Kidney epithelial cell (primary cell): ENCODE measurements at regions not wholly inside any gene's neighbourhood (a gene's known extent, or its start where the extent isn't known, plus 50 kb on each side); places are given as distances from the start of the nearest gene placed in this dataset.

Source experiments
- DNase-seq: peaks from one replicate; pipeline ENCODE4 v3.0.0-alpha.2; 2010; ENCODE audit warnings: low read depth
- H3K27me3 ChIP-seq: 2 replicates; pipeline ENCODE4 v1.6.0; 2011; ENCODE audit warnings: low read length; ENCODE audit not compliant: control insufficient read depth, insufficient read depth
- H3K36me3 ChIP-seq: 2 replicates; pipeline ENCODE4 v1.5.1; 2011; ENCODE audit warnings: low read length; ENCODE audit not compliant: control insufficient read depth, insufficient read depth
- H3K4me3 ChIP-seq: 2 replicates; pipeline ENCODE4 v1.5.1; 2011; ENCODE audit warnings: low read depth, mild to moderate bottlenecking, control low read depth, low read length
- CTCF ChIP-seq: IDR thresholded peaks from 2 replicates; pipeline ENCODE4 v1.5.1; 2011; ENCODE audit warnings: mild to moderate bottlenecking, moderate library complexity, low read length, control low read depth, inconsistent platforms; ENCODE audit not compliant: insufficient read depth, poor library complexity, severe bottlenecking

- TF ChIP-seq CTCF = no peak
- no peak for DNase-seq
- no peak overlapping the region for H3K4me3 ChIP-seq
- no peaks in the 10 kb centered on the region for H3K36me3 ChIP-seq
- H3K27me3 ChIP-seq = no peaks in the 10 kb centered on the region
These were observed 991.4 kb downstream of the ADGRL2 start for GRCh38 chr1:82792151-82792550.

GRCh38 chr1:82790556-82790955 is 989.8 kb downstream of the ADGRL2 start:
- Histone ChIP-seq H3K36me3 (no peaks in the 10 kb centered on the region), H3K27me3 (no peaks in the 10 kb centered on the region), H3K4me3 (no peak overlapping the region)
- no peak for TF ChIP-seq CTCF
- DNase-seq = no peak

GRCh38 chr1:82788660-82789059 is 987.9 kb downstream of the ADGRL2 start:
- no peak for DNase-seq
- Histone ChIP-seq H3K36me3 (no peaks in the 10 kb centered on the region), H3K4me3 (no peak overlapping the region), H3K27me3 (no peaks in the 10 kb centered on the region)
- no peak for TF ChIP-seq CTCF

- Histone ChIP-seq H3K36me3 (no peaks in the 10 kb centered on the region), H3K4me3 (no peak overlapping the region), H3K27me3 (no peaks in the 10 kb centered on the region)
- DNase-seq = no peak
- TF ChIP-seq CTCF = no peak
These were observed 987.3 kb downstream of the ADGRL2 start for GRCh38 chr1:82788038-82788437.

GRCh38 chr1:82786883-82787282 is 986.1 kb downstream of the ADGRL2 start:
- TF ChIP-seq CTCF = no peak
- Histone ChIP-seq H3K27me3 (no peaks in the 10 kb centered on the region), H3K36me3 (no peaks in the 10 kb centered on the region), H3K4me3 (no peak overlapping the region)
- no peak for DNase-seq

GRCh38 chr1:82785268-82785790 is 984.6 kb downstream of the ADGRL2 start:
- Histone ChIP-seq H3K27me3 (no peaks in the 10 kb centered on the region), H3K4me3 (no peak overlapping the region), H3K36me3 (no peaks in the 10 kb centered on the region)
- no peak for TF ChIP-seq CTCF
- no peak for DNase-seq
